ENCODE measurements at regions not wholly inside any gene's neighbourhood (a gene's known extent, or its start where the extent isn't known, plus 50 kb on each side); places are given as distances from the start of the nearest gene placed in this dataset.

- DNase-seq: no peak
- H3K27ac Mint-ChIP-seq: no peak overlapping the region
- peaks cover 2% of the 10 kb centered on the region for H3K27me3 Mint-ChIP-seq
- no peak overlapping the region for H3K4me3 Mint-ChIP-seq
- no peaks in the 10 kb centered on the region for H3K36me3 Mint-ChIP-seq (ENCODE audit: low read depth)
- H3K4me1 Mint-ChIP-seq (ENCODE audit: low read depth): no peaks in the 10 kb centered on the region
- H3K9me3 Mint-ChIP-seq: peaks cover 2% of the 10 kb centered on the region
Observed at GRCh38 chr10:90602862-90603610, 254.8 kb downstream of the HTR7 start.

DNA sequence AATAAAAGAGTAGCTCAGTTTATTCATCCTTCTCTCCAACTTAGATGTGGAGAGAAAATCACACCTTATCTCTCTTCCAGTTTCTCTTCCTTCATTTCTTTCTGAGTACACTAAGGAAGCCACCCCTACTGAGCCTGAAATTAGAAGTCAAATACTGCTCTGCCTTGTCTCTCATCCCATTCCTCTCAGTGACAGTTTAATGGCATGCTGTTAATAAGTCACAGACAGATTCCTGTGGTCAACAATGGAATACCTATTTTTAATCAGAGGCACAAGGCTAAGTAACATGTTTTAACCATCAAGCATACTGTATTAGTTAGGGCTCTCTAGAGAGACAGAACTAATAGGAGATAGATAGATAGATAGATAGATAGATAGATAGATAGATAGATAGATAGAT is 253.2 kb downstream of the HTR7 start:
- no peaks in the 10 kb centered on the region for H3K4me1 Mint-ChIP-seq (ENCODE audit: low read depth)
- no peak overlapping the region for H3K4me3 Mint-ChIP-seq
- H3K36me3 Mint-ChIP-seq (ENCODE audit: low read depth): no peaks in the 10 kb centered on the region
- no peak overlapping the region for H3K27ac Mint-ChIP-seq
- peaks cover 2% of the 10 kb centered on the region for H3K9me3 Mint-ChIP-seq
- DNase-seq: no peak
- H3K27me3 Mint-ChIP-seq: peaks cover 2% of the 10 kb centered on the region

GRCh38 chr10:90605506-90605905 is 252.3 kb downstream of the HTR7 start:
- no peak overlapping the region for H3K27ac Mint-ChIP-seq
- no peak for DNase-seq

GRCh38 chr10:90612276-90612675 is 245.6 kb downstream of the HTR7 start:
- H3K9me3 Mint-ChIP-seq: no peaks in the 10 kb centered on the region
- no peak overlapping the region for H3K4me3 Mint-ChIP-seq
- no peaks in the 10 kb centered on the region for H3K36me3 Mint-ChIP-seq (ENCODE audit: low read depth)
- H3K27me3 Mint-ChIP-seq: no peaks in the 10 kb centered on the region
- no peak overlapping the region for H3K27ac Mint-ChIP-seq
- no peaks in the 10 kb centered on the region for H3K4me1 Mint-ChIP-seq (ENCODE audit: low read depth)
- no peak for DNase-seq

More at GRCh38 chr10:90605506-90605905, 252.3 kb downstream of the HTR7 start:
- Mint-ChIP-seq H3K4me1 (ENCODE audit: low read depth) (no peaks in the 10 kb centered on the region), H3K4me3 (no peak overlapping the region), H3K9me3 (peaks cover 2% of the 10 kb centered on the region), H3K36me3 (ENCODE audit: low read depth) (no peaks in the 10 kb centered on the region), H3K27me3 (no peaks in the 10 kb centered on the region)

DNA sequence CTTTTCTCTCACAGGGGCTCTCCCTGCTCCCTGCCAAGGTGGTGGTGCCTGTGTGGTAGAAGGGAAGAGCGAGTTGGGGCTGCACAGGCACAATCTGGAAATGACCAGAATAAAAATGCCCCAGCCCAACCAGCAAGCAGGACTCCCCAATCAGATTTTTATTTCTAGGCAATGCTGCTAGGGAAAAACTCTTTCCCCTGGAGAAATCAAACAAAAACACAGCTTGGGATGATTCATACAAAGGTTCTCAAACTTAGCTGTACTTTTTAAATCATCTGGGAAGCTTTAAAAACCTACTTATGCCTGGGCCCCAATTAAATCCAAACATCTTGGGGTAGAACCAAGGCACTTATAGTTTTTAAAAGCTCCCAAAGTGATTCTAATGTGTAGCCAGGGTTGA is 243.2 kb downstream of the HTR7 start:
- H3K9me3 Mint-ChIP-seq: no peaks in the 10 kb centered on the region
- no peaks in the 10 kb centered on the region for H3K27me3 Mint-ChIP-seq
- H3K27ac Mint-ChIP-seq: no peak overlapping the region
- H3K4me1 Mint-ChIP-seq (ENCODE audit: low read depth): no peaks in the 10 kb centered on the region
- no peak for DNase-seq
- H3K36me3 Mint-ChIP-seq (ENCODE audit: low read depth): no peaks in the 10 kb centered on the region
- no peak overlapping the region for H3K4me3 Mint-ChIP-seq

GRCh38 chr10:90621577-90621976 is 236.3 kb downstream of the HTR7 start:
- no peak overlapping the region for H3K4me3 Mint-ChIP-seq
- H3K4me1 Mint-ChIP-seq (ENCODE audit: low read depth): no peaks in the 10 kb centered on the region
- H3K9me3 Mint-ChIP-seq: no peaks in the 10 kb centered on the region
- H3K27me3 Mint-ChIP-seq: peaks cover 7% of the 10 kb centered on the region
- no peaks in the 10 kb centered on the region for H3K36me3 Mint-ChIP-seq (ENCODE audit: low read depth)
- DNase-seq: no peak
- no peak overlapping the region for H3K27ac Mint-ChIP-seq

GRCh38 chr10:90635111-90635765 is 222.6 kb downstream of the HTR7 start:
- H3K9me3 Mint-ChIP-seq: no peaks in the 10 kb centered on the region
- H3K27me3 Mint-ChIP-seq: peaks cover 3% of the 10 kb centered on the region
- no peaks in the 10 kb centered on the region for H3K36me3 Mint-ChIP-seq (ENCODE audit: low read depth)
- no peak overlapping the region for H3K27ac Mint-ChIP-seq
- no peak overlapping the region for H3K4me3 Mint-ChIP-seq
- no peak for DNase-seq
- H3K4me1 Mint-ChIP-seq (ENCODE audit: low read depth): no peaks in the 10 kb centered on the region

- no peak for DNase-seq
- Mint-ChIP-seq H3K36me3 (ENCODE audit: low read depth) (no peaks in the 10 kb centered on the region), H3K4me3 (no peak overlapping the region), H3K27ac (no peak overlapping the region), H3K4me1 (ENCODE audit: low read depth) (no peaks in the 10 kb centered on the region), H3K27me3 (peaks cover 3% of the 10 kb centered on the region), H3K9me3 (no peaks in the 10 kb centered on the region)
Observed at GRCh38 chr10:90640756-90641155, 217.1 kb downstream of the HTR7 start.

GRCh38 chr10:90641731-90642130 is 216.1 kb downstream of the HTR7 start:
- Mint-ChIP-seq H3K27ac (no peak overlapping the region), H3K4me3 (no peak overlapping the region), H3K36me3 (ENCODE audit: low read depth) (no peaks in the 10 kb centered on the region), H3K4me1 (ENCODE audit: low read depth) (no peaks in the 10 kb centered on the region), H3K27me3 (peaks cover 3% of the 10 kb centered on the region), H3K9me3 (no peaks in the 10 kb centered on the region)
- DNase-seq: no peak

DNA sequence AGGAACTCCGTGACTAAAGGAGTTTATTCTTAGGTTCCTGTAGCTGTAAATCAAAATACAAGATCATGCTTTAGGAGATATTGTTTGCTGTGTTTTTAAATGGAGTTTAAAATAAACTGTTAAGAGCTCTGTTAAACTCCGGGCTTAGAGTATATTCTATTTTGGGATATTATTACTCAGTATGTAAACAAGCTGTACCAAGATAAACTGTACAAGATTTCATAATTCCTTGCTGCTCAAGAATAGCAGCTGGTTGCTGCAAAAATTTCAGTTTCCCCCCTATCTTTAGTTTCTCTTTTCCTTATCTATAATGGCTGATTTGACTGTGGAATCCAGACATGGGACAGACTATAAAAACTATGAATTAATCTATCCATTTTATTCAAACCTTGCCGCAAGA is 215.7 kb downstream of the HTR7 start:
- DNase-seq: no peak
- H3K9me3 Mint-ChIP-seq: no peaks in the 10 kb centered on the region
- no peak overlapping the region for H3K4me3 Mint-ChIP-seq
- no peaks in the 10 kb centered on the region for H3K4me1 Mint-ChIP-seq (ENCODE audit: low read depth)
- peaks cover 3% of the 10 kb centered on the region for H3K27me3 Mint-ChIP-seq
- no peaks in the 10 kb centered on the region for H3K36me3 Mint-ChIP-seq (ENCODE audit: low read depth)
- H3K27ac Mint-ChIP-seq: no peak overlapping the region

- no peaks in the 10 kb centered on the region for H3K4me1 Mint-ChIP-seq (ENCODE audit: low read depth)
- no peak for DNase-seq
- H3K27me3 Mint-ChIP-seq: peaks cover 3% of the 10 kb centered on the region
- no peaks in the 10 kb centered on the region for H3K36me3 Mint-ChIP-seq (ENCODE audit: low read depth)
- no peak overlapping the region for H3K4me3 Mint-ChIP-seq
- H3K27ac Mint-ChIP-seq: no peak overlapping the region
- no peaks in the 10 kb centered on the region for H3K9me3 Mint-ChIP-seq
Observed at GRCh38 chr10:90642650-90643049, 215.2 kb downstream of the HTR7 start.

- DNase-seq: no peak
Observed at GRCh38 chr10:90644165-90644564, 213.7 kb downstream of the HTR7 start.

DNA sequence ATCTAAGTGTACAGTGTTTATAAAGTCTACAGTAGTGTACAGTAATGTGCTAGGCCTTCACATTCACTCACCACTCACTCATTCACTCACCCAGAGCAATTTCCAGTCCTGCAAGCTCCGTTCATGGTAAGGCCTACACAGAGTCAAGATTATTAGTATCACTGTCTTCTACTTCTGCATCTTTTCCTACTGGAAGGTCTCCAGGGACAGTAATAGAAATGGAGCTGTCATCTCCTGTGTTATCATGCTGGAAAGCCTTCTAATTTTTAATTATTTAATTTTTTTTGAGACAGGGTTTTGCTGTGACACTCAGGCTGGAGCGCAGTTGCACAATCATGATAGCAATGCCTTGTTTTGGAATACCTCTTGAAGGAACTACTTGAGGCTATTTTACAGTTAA is 207.0 kb downstream of the HTR7 start:
- peaks cover 8% of the 10 kb centered on the region for H3K27me3 Mint-ChIP-seq
- no peak for DNase-seq
- no peaks in the 10 kb centered on the region for H3K36me3 Mint-ChIP-seq (ENCODE audit: low read depth)

More at GRCh38 chr10:90644165-90644564, 213.7 kb downstream of the HTR7 start:
- no peaks in the 10 kb centered on the region for H3K4me1 Mint-ChIP-seq (ENCODE audit: low read depth)
- H3K27ac Mint-ChIP-seq: no peak overlapping the region
- no peaks in the 10 kb centered on the region for H3K27me3 Mint-ChIP-seq
- no peaks in the 10 kb centered on the region for H3K36me3 Mint-ChIP-seq (ENCODE audit: low read depth)
- H3K4me3 Mint-ChIP-seq: no peak overlapping the region
- H3K9me3 Mint-ChIP-seq: no peaks in the 10 kb centered on the region

GRCh38 chr10:90652519-90652918 is 205.3 kb downstream of the HTR7 start:
- H3K4me1 Mint-ChIP-seq (ENCODE audit: low read depth): no peaks in the 10 kb centered on the region
- no peaks in the 10 kb centered on the region for H3K9me3 Mint-ChIP-seq
- DNase-seq: no peak
- H3K27ac Mint-ChIP-seq: no peak overlapping the region
- no peak overlapping the region for H3K4me3 Mint-ChIP-seq
- no peaks in the 10 kb centered on the region for H3K36me3 Mint-ChIP-seq (ENCODE audit: low read depth)
- H3K27me3 Mint-ChIP-seq: peaks cover 8% of the 10 kb centered on the region

More for the DNA sequence above, 207.0 kb downstream of the HTR7 start:
- Mint-ChIP-seq H3K4me3 (no peak overlapping the region), H3K27ac (no peak overlapping the region), H3K9me3 (no peaks in the 10 kb centered on the region), H3K4me1 (ENCODE audit: low read depth) (no peaks in the 10 kb centered on the region)

- no peaks in the 10 kb centered on the region for H3K4me1 Mint-ChIP-seq (ENCODE audit: low read depth)
- H3K27ac Mint-ChIP-seq: no peak overlapping the region
- DNase-seq: no peak
- no peaks in the 10 kb centered on the region for H3K27me3 Mint-ChIP-seq
- no peak overlapping the region for H3K4me3 Mint-ChIP-seq
- H3K36me3 Mint-ChIP-seq (ENCODE audit: low read depth): no peaks in the 10 kb centered on the region
- H3K9me3 Mint-ChIP-seq: peaks cover 2% of the 10 kb centered on the region
Observed at GRCh38 chr10:90658791-90659190, 199.0 kb downstream of the HTR7 start.

All from activated T-cell treated with anti-CD3 and anti-CD28 coated beads, Interleukin-2, amount 50 U/mL, for 24 hours (primary cell).